DND-41 (cell line): ENCODE measurements at regions not wholly inside any gene's neighbourhood (a gene's known extent, or its start where the extent isn't known, plus 50 kb on each side); places are given as distances from the start of the nearest gene placed in this dataset.

Experiments used
- ATAC-seq: fragments of 200-7000 bp; cut with Tn5 transposase; 3 replicates; pipeline ENCODE4 v1.9.1; 2021; ENCODE audit warnings: low read depth; ENCODE audit not compliant: insufficient read depth
- DNase-seq: peaks from one replicate; pipeline ENCODE4 v3.0.0-alpha.2; 2020
- H2AFZ ChIP-seq: 2 replicates; pipeline ENCODE4 v1.6.0; 2012; ENCODE audit warnings: low read depth, low read length
- H3K27ac ChIP-seq: 2 replicates; pipeline ENCODE4 v1.5.1; 2012; ENCODE audit warnings: low read length, inconsistent platforms
- H3K27me3 ChIP-seq: fragments of 200-600 bp; sonication (generic); 2 replicates; pipeline ENCODE4 v1.6.0; 2012; ENCODE audit warnings: low read length, mild to moderate bottlenecking, inconsistent platforms; ENCODE audit not compliant: insufficient read depth, poor library complexity
- H3K36me3 ChIP-seq: 2 replicates; pipeline ENCODE4 v1.5.1; 2012; ENCODE audit warnings: low read length, inconsistent platforms; ENCODE audit not compliant: insufficient read depth
- H3K4me1 ChIP-seq: 2 replicates; pipeline ENCODE4 v1.5.1; 2012; ENCODE audit warnings: mild to moderate bottlenecking, low read length; ENCODE audit not compliant: insufficient read depth
- H3K4me2 ChIP-seq: 2 replicates; pipeline ENCODE4 v1.6.0; 2012; ENCODE audit warnings: mild to moderate bottlenecking, moderate library complexity, low read length, inconsistent platforms; ENCODE audit not compliant: insufficient read depth
- H3K4me3 ChIP-seq, 2 experiments: fragments of 200-600 bp in 1 of 2; shearing (Covaris generic) in 1 of 2; 2 replicates each; pipeline ENCODE4 v1.5.1; 2012 to 2016; ENCODE audit warnings: inconsistent platforms in 2 of 2, low read length in 2 of 2, mild to moderate bottlenecking in 2 of 2, low read depth in 1 of 2, moderate library complexity in 1 of 2
- H3K79me2 ChIP-seq: 2 replicates; pipeline ENCODE4 v1.6.0; 2012; ENCODE audit warnings: low read length, inconsistent platforms; ENCODE audit not compliant: insufficient read depth
- H3K9ac ChIP-seq: 2 replicates; pipeline ENCODE4 v1.6.0; 2012; ENCODE audit warnings: low read depth, mild to moderate bottlenecking, inconsistent platforms, low read length, moderate library complexity
- H3K9me3 ChIP-seq: 2 replicates; pipeline ENCODE4 v1.5.1; 2012; ENCODE audit warnings: low read length, moderate library complexity, mild to moderate bottlenecking, inconsistent platforms; ENCODE audit not compliant: insufficient read depth, severe bottlenecking
- H4K20me1 ChIP-seq: 2 replicates; pipeline ENCODE4 v1.6.0; 2012; ENCODE audit warnings: low read length; ENCODE audit not compliant: insufficient read depth
- CTCF ChIP-seq: IDR thresholded peaks from 2 replicates; pipeline ENCODE4 v1.5.1; 2012; ENCODE audit warnings: borderline replicate concordance, low read length, moderate library complexity, mild to moderate bottlenecking; ENCODE audit not compliant: poor library complexity, severe bottlenecking; ENCODE audit errors: extremely low read depth
- EZH2 ChIP-seq: IDR thresholded peaks from 3 replicates; pipeline ENCODE4 v1.6.1; 2012; ENCODE audit warnings: borderline replicate concordance, low read depth, mild to moderate bottlenecking, moderate library complexity, low read length, inconsistent platforms; ENCODE audit not compliant: severe bottlenecking

GRCh38 chr3:178260887-178261565 lies 275.2 kb upstream of the KCNMB2 start:
- no peak for ATAC-seq
- no peak overlapping the region for H3K27ac ChIP-seq
- no peak overlapping the region for H2AFZ ChIP-seq

GRCh38 chr3:178263236-178263916 lies 272.9 kb upstream of the KCNMB2 start:
- DNase-seq, result no peak
- Histone ChIP-seq H4K20me1 (no peaks in the 10 kb centered on the region), H3K27me3 (no peaks in the 10 kb centered on the region), H3K9ac (no peak overlapping the region), H3K27ac (no peak overlapping the region), H3K79me2 (no peaks in the 10 kb centered on the region), H3K4me1 (no peaks in the 10 kb centered on the region), H3K4me3 (no peak overlapping the region), H2AFZ (no peak overlapping the region), H3K9me3 (no peaks in the 10 kb centered on the region), H3K4me2 (no peak overlapping the region), H3K36me3 (no peaks in the 10 kb centered on the region)
- no peak for TF ChIP-seq CTCF
- no peak for TF ChIP-seq EZH2
- ATAC-seq, result no peak

More at GRCh38 chr3:178260887-178261565, 275.2 kb upstream of the KCNMB2 start:
- H3K27me3 ChIP-seq, result no peaks in the 10 kb centered on the region
- no peaks in the 10 kb centered on the region for H3K79me2 ChIP-seq
- H4K20me1 ChIP-seq, result no peaks in the 10 kb centered on the region
- H3K4me3 ChIP-seq, result no peak overlapping the region
- H3K4me2 ChIP-seq, result no peak overlapping the region
- no peaks in the 10 kb centered on the region for H3K36me3 ChIP-seq
- H3K9me3 ChIP-seq, result no peaks in the 10 kb centered on the region
- TF ChIP-seq EZH2 (no peak), CTCF (no peak)
- no peaks in the 10 kb centered on the region for H3K4me1 ChIP-seq
- DNase-seq, result no peak
- no peak overlapping the region for H3K9ac ChIP-seq

DNA sequence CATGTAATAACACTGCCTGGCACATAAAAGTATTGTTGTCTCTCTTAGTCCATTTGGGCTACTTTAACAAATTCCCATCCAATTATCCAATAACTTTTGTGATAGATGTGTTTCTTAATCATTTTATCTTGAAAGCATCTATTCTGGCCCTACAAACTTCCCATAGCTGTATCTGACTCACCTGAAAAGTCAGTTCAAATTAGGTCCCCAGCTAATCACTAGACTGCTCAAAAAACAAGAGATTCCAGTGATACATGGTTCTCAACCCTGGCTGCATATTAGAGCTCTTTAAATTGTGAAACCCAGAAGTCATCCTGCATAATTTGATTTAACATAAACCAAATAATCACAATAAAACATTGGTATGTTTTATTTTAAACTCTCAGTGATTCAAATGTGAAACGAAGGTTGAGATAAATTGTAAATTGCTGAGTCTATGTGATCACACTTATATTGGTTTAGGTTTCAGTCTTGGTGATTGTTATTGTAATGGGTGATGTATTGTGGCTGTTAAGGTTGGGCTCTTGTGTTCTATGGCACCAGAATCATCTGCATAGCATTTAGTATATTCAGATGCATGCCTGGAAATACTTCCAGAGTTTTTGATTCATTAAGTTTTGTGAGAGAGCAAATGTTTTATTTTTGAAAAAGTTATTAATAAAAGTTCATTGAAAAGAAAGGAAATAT lies 268.9 kb upstream of the KCNMB2 start:
- TF ChIP-seq EZH2 (no peak), CTCF (no peak)
- no peak overlapping the region for H3K27ac ChIP-seq
- no peaks in the 10 kb centered on the region for H3K36me3 ChIP-seq
- no peak overlapping the region for H3K9ac ChIP-seq
- H3K27me3 ChIP-seq, result no peaks in the 10 kb centered on the region
- no peak for DNase-seq
- no peak overlapping the region for H2AFZ ChIP-seq
- H3K79me2 ChIP-seq, result no peaks in the 10 kb centered on the region
- H3K4me3 ChIP-seq, result no peak overlapping the region
- no peaks in the 10 kb centered on the region for H3K4me1 ChIP-seq
- no peaks in the 10 kb centered on the region for H4K20me1 ChIP-seq
- H3K4me2 ChIP-seq, result no peak overlapping the region
- no peak for ATAC-seq
- no peaks in the 10 kb centered on the region for H3K9me3 ChIP-seq
